Skeletal muscle satellite cell (primary cell): ENCODE measurements at regions not wholly inside any gene's neighbourhood (a gene's known extent, or its start where the extent isn't known, plus 50 kb on each side); places are given as distances from the start of the nearest gene placed in this dataset.
"Not testable (repeated sequence)": the region's sequence is repeated elsewhere in the genome, so short reads cannot be mapped to it uniquely, and the experiment has no call there.

Source experiments
- H3K27me3 ChIP-seq: 2 replicates; pipeline ENCODE4 v1.7.0; 2013; ENCODE audit warnings: low read length; ENCODE audit not compliant: control insufficient read depth, insufficient read depth
- H3K36me3 ChIP-seq: 2 replicates; pipeline ENCODE4 v1.7.0; 2013; ENCODE audit warnings: mild to moderate bottlenecking, control low read depth, low read length; ENCODE audit not compliant: insufficient read depth
- H3K4me1 ChIP-seq: 2 replicates; pipeline ENCODE4 v1.7.0; 2013; ENCODE audit warnings: low read length; ENCODE audit not compliant: control insufficient read depth, insufficient read depth
- H3K4me2 ChIP-seq: 2 replicates; pipeline ENCODE4 v1.7.0; 2013; ENCODE audit warnings: mild to moderate bottlenecking, low read length
- H3K4me3 ChIP-seq: 2 replicates; pipeline ENCODE4 v1.7.0; 2013; ENCODE audit warnings: low read length
- H3K9ac ChIP-seq: 2 replicates; pipeline ENCODE4 v1.7.0; 2013; ENCODE audit warnings: mild to moderate bottlenecking, low read depth, low read length, moderate library complexity
- H3K9me3 ChIP-seq: replicated peaks from 2 replicates; pipeline ENCODE4 v1.7.0; 2013; ENCODE audit warnings: mild to moderate bottlenecking, control low read depth, low read length

- H3K27me3 ChIP-seq: no peaks in the 10 kb centered on the region
Measured at GRCh38 chr11:87635001-87635400, 540.2 kb downstream of the RAB38 start.

GRCh38 chr11:87634331-87634730 is 540.9 kb downstream of the RAB38 start:
- H3K27me3 ChIP-seq: no peaks in the 10 kb centered on the region
- no peaks in the 10 kb centered on the region for H3K36me3 ChIP-seq
- H3K4me2 ChIP-seq: no peak overlapping the region
- H3K4me3 ChIP-seq: no peak overlapping the region
- H3K4me1 ChIP-seq: no peaks in the 10 kb centered on the region
- no peak overlapping the region for H3K9ac ChIP-seq
- no peaks in the 10 kb centered on the region for H3K9me3 ChIP-seq

More at GRCh38 chr11:87635001-87635400, 540.2 kb downstream of the RAB38 start:
- H3K9ac ChIP-seq: no peak overlapping the region
- H3K4me3 ChIP-seq: no peak overlapping the region
- no peak overlapping the region for H3K4me2 ChIP-seq
- H3K9me3 ChIP-seq: no peaks in the 10 kb centered on the region
- no peaks in the 10 kb centered on the region for H3K4me1 ChIP-seq
- H3K36me3 ChIP-seq: no peaks in the 10 kb centered on the region

DNA sequence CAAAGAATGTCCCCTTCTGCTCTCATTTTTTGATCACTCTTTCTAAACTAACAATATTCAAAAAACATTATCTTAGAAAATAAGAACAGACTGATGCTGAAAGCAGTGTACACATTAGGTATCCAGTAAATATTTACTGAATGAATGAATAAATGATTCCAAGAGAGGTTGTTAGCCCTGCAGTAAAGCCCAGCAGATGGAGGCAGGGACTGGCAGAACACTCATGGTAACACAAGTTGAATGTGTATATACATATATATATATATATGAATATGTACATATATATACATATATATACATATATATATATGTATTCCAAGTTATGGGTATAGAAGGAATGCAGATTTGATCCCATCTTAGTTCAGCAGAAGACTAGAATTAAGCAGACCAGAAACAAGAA is 546.3 kb downstream of the RAB38 start:
- Histone ChIP-seq H3K9me3 (no peaks in the 10 kb centered on the region), H3K4me3 (no peak overlapping the region), H3K4me2 (no peak overlapping the region), H3K36me3 (no peaks in the 10 kb centered on the region), H3K27me3 (no peaks in the 10 kb centered on the region), H3K9ac (no peak overlapping the region), H3K4me1 (no peaks in the 10 kb centered on the region)

GRCh38 chr11:87628026-87628580 is 547.1 kb downstream of the RAB38 start:
- Histone ChIP-seq H3K4me3 (no peak overlapping the region), H3K27me3 (no peaks in the 10 kb centered on the region)

GRCh38 chr11:87623531-87624365 is 551.5 kb downstream of the RAB38 start:
- H3K4me2 ChIP-seq, H3K4me1 ChIP-seq: not testable (repeated sequence)

More at GRCh38 chr11:87628026-87628580, 547.1 kb downstream of the RAB38 start:
- no peaks in the 10 kb centered on the region for H3K9me3 ChIP-seq
- no peaks in the 10 kb centered on the region for H3K4me1 ChIP-seq
- no peaks in the 10 kb centered on the region for H3K36me3 ChIP-seq
- no peak overlapping the region for H3K4me2 ChIP-seq
- H3K9ac ChIP-seq: no peak overlapping the region

DNA sequence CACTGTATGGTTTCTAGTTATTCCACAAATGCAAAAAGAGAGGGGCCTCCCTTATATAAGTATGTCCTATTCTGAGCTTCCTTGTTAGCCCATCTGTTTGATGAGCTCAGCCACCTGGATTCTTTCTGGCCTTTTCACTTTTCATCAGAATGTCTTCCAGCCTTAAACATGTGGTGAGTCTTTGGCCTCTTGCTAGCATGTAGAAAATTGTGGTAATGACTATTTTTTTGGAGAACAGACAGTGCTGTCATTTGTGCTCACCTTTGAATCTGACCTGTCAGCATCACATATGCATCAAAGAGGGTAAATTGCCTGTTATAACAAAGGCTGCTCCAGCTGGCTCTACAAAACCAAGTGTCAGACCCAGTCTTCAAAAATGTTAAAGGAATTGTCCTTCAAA is 558.7 kb downstream of the RAB38 start:
- no peak overlapping the region for H3K4me3 ChIP-seq
- H3K9ac ChIP-seq: no peak overlapping the region
- H3K4me1 ChIP-seq: no peaks in the 10 kb centered on the region
- H3K27me3 ChIP-seq: no peaks in the 10 kb centered on the region
- H3K36me3 ChIP-seq: no peaks in the 10 kb centered on the region
- H3K9me3 ChIP-seq: no peaks in the 10 kb centered on the region
- H3K4me2 ChIP-seq: no peak overlapping the region

More at GRCh38 chr11:87623531-87624365, 551.5 kb downstream of the RAB38 start:
- not testable (repeated sequence) for H3K36me3 ChIP-seq, H3K4me3 ChIP-seq, H3K27me3 ChIP-seq, H3K9ac ChIP-seq, H3K9me3 ChIP-seq

- Histone ChIP-seq H3K4me1 (no peaks in the 10 kb centered on the region), H3K9ac (no peak overlapping the region), H3K4me2 (no peak overlapping the region), H3K4me3 (no peak overlapping the region), H3K36me3 (no peaks in the 10 kb centered on the region), H3K27me3 (no peaks in the 10 kb centered on the region), H3K9me3 (no peaks in the 10 kb centered on the region)
Measured at GRCh38 chr11:87604350-87604749, 566.6 kb downstream of the TMEM135 start.

DNA sequence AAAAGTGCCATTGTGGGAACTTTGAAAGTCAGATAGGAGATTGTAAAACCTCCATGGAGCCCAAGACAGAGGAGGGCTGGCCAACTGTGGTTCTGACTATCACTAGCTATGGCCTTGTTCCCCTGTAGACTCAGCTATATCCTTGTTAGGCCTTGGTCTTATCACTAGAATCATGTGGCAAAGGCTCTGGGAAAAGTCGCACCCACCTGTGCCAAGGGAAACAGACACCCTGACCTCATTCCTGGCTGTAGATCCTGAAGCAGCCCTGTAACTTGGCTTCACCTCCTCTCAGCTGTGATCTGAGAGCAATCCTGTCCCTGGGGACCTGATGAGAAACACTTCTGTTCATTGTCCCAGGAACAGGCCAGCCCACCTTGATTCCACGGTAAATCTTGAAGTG is 566.2 kb downstream of the TMEM135 start:
- Histone ChIP-seq H3K4me1 (no peaks in the 10 kb centered on the region), H3K27me3 (no peaks in the 10 kb centered on the region), H3K9me3 (no peaks in the 10 kb centered on the region), H3K4me3 (no peak overlapping the region), H3K9ac (no peak overlapping the region), H3K4me2 (no peak overlapping the region), H3K36me3 (no peaks in the 10 kb centered on the region)

- H3K4me1 ChIP-seq: no peaks in the 10 kb centered on the region
- no peak overlapping the region for H3K9ac ChIP-seq
- no peaks in the 10 kb centered on the region for H3K36me3 ChIP-seq
- no peaks in the 10 kb centered on the region for H3K9me3 ChIP-seq
- H3K27me3 ChIP-seq: no peaks in the 10 kb centered on the region
- no peak overlapping the region for H3K4me3 ChIP-seq
- no peak overlapping the region for H3K4me2 ChIP-seq
Measured at GRCh38 chr11:87602776-87603175, 565.0 kb downstream of the TMEM135 start.

- Histone ChIP-seq H3K9ac (no peak overlapping the region), H3K9me3 (no peaks in the 10 kb centered on the region), H3K4me1 (no peaks in the 10 kb centered on the region), H3K36me3 (no peaks in the 10 kb centered on the region), H3K4me3 (no peak overlapping the region), H3K27me3 (no peaks in the 10 kb centered on the region), H3K4me2 (no peak overlapping the region)
Measured at GRCh38 chr11:87600938-87601337, 563.2 kb downstream of the TMEM135 start.

DNA sequence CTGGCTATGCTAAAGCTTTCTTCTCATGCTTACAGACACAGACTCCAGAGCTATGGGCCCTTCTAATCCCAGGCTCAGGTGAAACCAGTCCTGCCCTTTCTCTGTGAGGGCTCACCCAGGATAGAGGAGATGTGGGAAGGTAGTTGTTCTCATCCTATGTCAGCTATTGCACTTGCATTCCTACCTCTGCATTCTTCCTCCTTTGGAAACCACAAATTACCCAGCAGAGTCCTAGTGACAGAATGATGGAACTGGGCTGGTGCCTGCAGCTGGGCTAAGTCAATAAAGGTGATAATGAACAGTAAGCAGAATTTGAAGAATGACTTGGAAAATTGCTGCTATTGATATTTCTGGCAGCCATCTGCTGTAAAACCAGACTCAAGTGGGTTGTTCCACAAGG is 560.0 kb downstream of the TMEM135 start:
- H3K36me3 ChIP-seq: no peaks in the 10 kb centered on the region
- no peaks in the 10 kb centered on the region for H3K9me3 ChIP-seq
- H3K4me3 ChIP-seq: no peak overlapping the region
- H3K4me2 ChIP-seq: no peak overlapping the region
- no peaks in the 10 kb centered on the region for H3K27me3 ChIP-seq
- no peaks in the 10 kb centered on the region for H3K4me1 ChIP-seq
- no peak overlapping the region for H3K9ac ChIP-seq

DNA sequence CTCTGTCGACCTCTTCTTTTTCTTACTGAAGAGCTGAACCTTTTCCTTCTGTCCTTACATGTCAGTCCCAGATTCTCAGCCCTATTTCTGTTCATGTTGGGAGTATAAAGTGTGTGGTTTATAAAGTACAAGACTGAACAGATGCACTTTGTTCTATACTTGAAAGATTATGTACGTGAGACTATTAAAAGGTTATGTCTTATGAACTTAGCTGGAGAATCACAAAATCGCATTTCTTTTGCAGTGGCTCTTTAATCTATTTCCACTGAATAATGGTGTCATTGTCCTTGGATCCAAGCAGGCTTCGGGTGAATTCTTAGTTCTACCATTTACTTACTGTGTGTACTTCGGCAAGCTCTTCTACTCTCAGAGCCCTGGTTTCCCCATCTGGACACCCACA is 558.4 kb downstream of the TMEM135 start:
- Histone ChIP-seq H3K4me1 (no peaks in the 10 kb centered on the region), H3K9ac (no peak overlapping the region), H3K4me2 (no peak overlapping the region), H3K27me3 (no peaks in the 10 kb centered on the region), H3K9me3 (no peaks in the 10 kb centered on the region), H3K4me3 (no peak overlapping the region), H3K36me3 (no peaks in the 10 kb centered on the region)
